GM23338 (cell line): ENCODE measurements at regions not wholly inside any gene's neighbourhood (a gene's known extent, or its start where the extent isn't known, plus 50 kb on each side); places are given as distances from the start of the nearest gene placed in this dataset.
A peak's percentile ranks its signal among the peaks of the same experiment; 100 is the strongest.

Experiments used
- ATAC-seq: fragments of 200-7000 bp; cut with Tn5 transposase; 3 replicates; pipeline ENCODE4 v1.9.1; 2020
- DNase-seq: peaks from one replicate; pipeline ENCODE4 v3.0.0-alpha.2; 2015; ENCODE audit warnings: low spot score
- H2AFZ ChIP-seq: fragments of 200-600 bp; sonication (generic); 2 replicates; pipeline ENCODE4 v1.8.0; 2016; ENCODE audit warnings: antibody characterized with exemption, mild to moderate bottlenecking, moderate library complexity
- H3F3A ChIP-seq: fragments of 200-600 bp; sonication (generic); replicated peaks from 2 replicates; pipeline ENCODE4 v1.8.0; 2017; ENCODE audit warnings: antibody characterized with exemption, mixed run types, low read depth
- H3K27ac ChIP-seq: fragments of 200-600 bp; sonication (generic); 2 replicates; pipeline ENCODE4 v1.6.1; 2016; ENCODE audit warnings: low read depth
- H3K27me3 ChIP-seq: fragments of 200-600 bp; sonication (generic); 2 replicates; pipeline ENCODE4 v1.8.0; 2016; ENCODE audit warnings: mild to moderate bottlenecking, mixed run types, moderate library complexity; ENCODE audit not compliant: insufficient read depth
- H3K36me3 ChIP-seq: fragments of 200-600 bp; sonication (generic); 2 replicates; pipeline ENCODE4 v1.8.0; 2016; ENCODE audit warnings: mild to moderate bottlenecking; ENCODE audit not compliant: insufficient read depth
- H3K4me1 ChIP-seq: fragments of 200-600 bp; sonication (generic); 2 replicates; pipeline ENCODE4 v1.8.0; 2016; ENCODE audit warnings: mild to moderate bottlenecking, moderate library complexity; ENCODE audit not compliant: insufficient read depth
- H3K4me2 ChIP-seq: fragments of 200-600 bp; sonication (generic); 2 replicates; pipeline ENCODE4 v1.7.1; 2017; ENCODE audit warnings: mixed run types
- H3K4me3 ChIP-seq: fragments of 200-600 bp; sonication (generic); 2 replicates; pipeline ENCODE4 v1.6.1; 2016; ENCODE audit warnings: mixed run types
- H3K79me2 ChIP-seq: fragments of 200-600 bp; sonication (generic); replicated peaks from 2 replicates; pipeline ENCODE4 v1.8.0; 2017; ENCODE audit warnings: mild to moderate bottlenecking; ENCODE audit not compliant: insufficient read depth
- H3K9me2 ChIP-seq: fragments of 200-600 bp; sonication (generic); 2 replicates; pipeline ENCODE4 v1.8.0; 2017; ENCODE audit not compliant: insufficient read depth
- H4K20me1 ChIP-seq: fragments of 200-600 bp; sonication (generic); replicated peaks from 2 replicates; pipeline ENCODE4 v1.8.0; 2017; ENCODE audit warnings: mild to moderate bottlenecking; ENCODE audit not compliant: insufficient read depth
- H3K27ac Mint-ChIP-seq: 2 replicates; pipeline ENCODE4 v1.8.0; 2020; ENCODE audit warnings: inconsistent platforms, mild to moderate bottlenecking, moderate library complexity, mixed read lengths
- H3K27me3 Mint-ChIP-seq: 3 replicates; pipeline ENCODE4 v1.8.0; 2022; ENCODE audit warnings: low read depth, mild to moderate bottlenecking, moderate library complexity, mixed read lengths, inconsistent platforms; ENCODE audit not compliant: insufficient read depth, poor library complexity
- H3K36me3 Mint-ChIP-seq: 3 replicates; pipeline ENCODE4 v1.8.0; 2021; ENCODE audit warnings: low read depth, mild to moderate bottlenecking, inconsistent platforms, moderate library complexity, mixed read lengths
- H3K4me1 Mint-ChIP-seq: 3 replicates; pipeline ENCODE4 v1.8.0; 2020; ENCODE audit warnings: mild to moderate bottlenecking, inconsistent platforms, mixed read lengths
- H3K4me3 Mint-ChIP-seq: 3 replicates; pipeline ENCODE4 v1.8.0; 2021; ENCODE audit warnings: moderate library complexity, mild to moderate bottlenecking, inconsistent platforms, mixed read lengths
- H3K9me3 Mint-ChIP-seq: 3 replicates; pipeline ENCODE4 v1.8.0; 2020; ENCODE audit warnings: moderate library complexity, mild to moderate bottlenecking, inconsistent platforms, mixed read lengths
- EZH2phosphoT487 ChIP-seq: fragments of 200-600 bp; sonication (generic); IDR thresholded peaks from one replicate; pipeline ENCODE4 v1.8.1; 2018; ENCODE audit warnings: antibody characterized with exemption; ENCODE audit not compliant: unreplicated experiment
- NANOG ChIP-seq: IDR thresholded peaks from 2 replicates; pipeline ENCODE4 v1.6.1; 2016; ENCODE audit warnings: antibody characterized with exemption, borderline replicate concordance
- POLR2AphosphoS5 ChIP-seq: IDR thresholded peaks from 2 replicates; pipeline ENCODE4 v1.6.1; 2016; ENCODE audit warnings: antibody characterized with exemption, low read depth
- TF ChIP-seq, protein P1 (sequence below), 2 experiments: fragments of 200-600 bp in 1 of 2; sonication (generic) in 1 of 2; conservative IDR thresholded peaks; 2 replicates each; pipeline versions ENCODE4 v1.5.1 to v1.6.1; 2016 to 2017; ENCODE audit warnings: antibody characterized with exemption in 2 of 2, low read depth in 2 of 2, mild to moderate bottlenecking in 2 of 2, moderate library complexity in 1 of 2
- TF ChIP-seq, protein P2 (sequence below): IDR thresholded peaks from one replicate; pipeline ENCODE4 v1.6.1; 2018; ENCODE audit warnings: antibody characterized with exemption; ENCODE audit not compliant: unreplicated experiment
- TF ChIP-seq, protein P3 (sequence below): IDR thresholded peaks from 2 replicates; pipeline ENCODE4 v1.6.1; 2016; ENCODE audit warnings: antibody characterized with exemption

DNA sequence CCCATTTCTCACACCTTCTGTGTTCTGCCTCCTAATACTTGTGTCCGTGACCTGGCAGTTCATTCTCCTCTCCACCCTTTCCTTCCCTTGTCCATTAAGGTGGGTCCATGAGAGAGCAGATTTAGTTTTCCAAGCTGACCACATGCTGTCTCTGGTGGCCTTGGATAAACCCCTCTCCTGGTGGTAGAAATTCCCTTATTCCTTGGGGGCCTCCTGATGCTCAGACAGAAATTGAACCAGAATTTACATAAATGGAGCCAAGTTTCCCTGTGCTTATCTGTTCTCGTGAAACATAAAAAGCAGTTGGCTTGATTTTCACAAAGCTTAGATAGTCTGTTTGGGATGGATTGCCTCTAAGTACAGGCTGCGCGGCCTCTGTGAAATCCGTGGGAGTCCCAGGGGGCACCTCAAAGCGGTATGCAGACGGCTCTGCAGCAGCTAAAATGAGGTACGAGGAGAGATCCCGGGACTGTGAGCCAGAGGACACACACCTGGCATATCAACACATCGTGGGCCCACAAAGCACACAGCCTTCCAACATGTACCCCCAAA is 101.0 kb upstream of the NMNAT3 start (continued):
- no peak for TF ChIP-seq EZH2phosphoT487
- TF ChIP-seq NANOG = no peak
- TF ChIP-seq, protein P1, sequence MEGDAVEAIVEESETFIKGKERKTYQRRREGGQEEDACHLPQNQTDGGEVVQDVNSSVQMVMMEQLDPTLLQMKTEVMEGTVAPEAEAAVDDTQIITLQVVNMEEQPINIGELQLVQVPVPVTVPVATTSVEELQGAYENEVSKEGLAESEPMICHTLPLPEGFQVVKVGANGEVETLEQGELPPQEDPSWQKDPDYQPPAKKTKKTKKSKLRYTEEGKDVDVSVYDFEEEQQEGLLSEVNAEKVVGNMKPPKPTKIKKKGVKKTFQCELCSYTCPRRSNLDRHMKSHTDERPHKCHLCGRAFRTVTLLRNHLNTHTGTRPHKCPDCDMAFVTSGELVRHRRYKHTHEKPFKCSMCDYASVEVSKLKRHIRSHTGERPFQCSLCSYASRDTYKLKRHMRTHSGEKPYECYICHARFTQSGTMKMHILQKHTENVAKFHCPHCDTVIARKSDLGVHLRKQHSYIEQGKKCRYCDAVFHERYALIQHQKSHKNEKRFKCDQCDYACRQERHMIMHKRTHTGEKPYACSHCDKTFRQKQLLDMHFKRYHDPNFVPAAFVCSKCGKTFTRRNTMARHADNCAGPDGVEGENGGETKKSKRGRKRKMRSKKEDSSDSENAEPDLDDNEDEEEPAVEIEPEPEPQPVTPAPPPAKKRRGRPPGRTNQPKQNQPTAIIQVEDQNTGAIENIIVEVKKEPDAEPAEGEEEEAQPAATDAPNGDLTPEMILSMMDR (conservative IDR thresholded peaks at IDR 0.05; ENCODE audit: low read depth in 2 of 2) = no peak

DNA sequence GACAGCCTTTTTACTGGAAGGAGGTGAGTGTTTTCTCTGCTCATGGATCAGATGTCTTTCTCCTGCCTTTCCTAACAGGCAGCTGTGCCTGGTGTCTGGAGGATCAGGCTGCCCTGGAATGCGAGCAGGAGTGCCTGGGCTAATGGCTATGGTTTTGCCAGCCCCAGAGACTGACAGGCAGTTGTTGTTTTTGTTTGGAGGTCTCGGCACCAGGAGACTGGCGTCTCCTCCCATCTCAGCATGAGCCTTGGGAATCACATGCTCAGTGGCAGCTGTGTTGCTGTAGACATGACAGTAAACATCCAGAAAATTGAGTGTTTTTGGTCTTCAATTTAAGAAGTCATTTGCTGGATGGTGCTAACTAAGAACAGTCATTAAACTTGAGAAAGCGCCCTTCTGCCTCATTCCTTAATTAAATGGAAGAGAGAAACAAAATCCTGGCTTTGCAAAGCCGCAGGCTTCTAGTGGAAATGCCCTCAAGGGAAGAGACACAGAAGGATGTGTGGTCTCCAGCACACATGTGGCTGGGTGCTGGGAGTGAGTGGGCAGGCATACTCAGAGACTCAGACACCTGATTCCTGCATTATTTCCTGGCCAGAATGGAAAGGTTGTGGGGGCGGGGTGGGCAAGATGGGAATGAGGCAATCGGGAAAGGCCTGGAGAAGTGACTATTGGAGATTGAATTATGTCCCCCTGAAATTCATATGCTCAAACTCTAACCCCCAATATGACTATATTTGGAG is 97.0 kb upstream of the NMNAT3 start:
- Mint-ChIP-seq H3K27me3 (no peaks in the 10 kb centered on the region), H3K4me3 (no peak overlapping the region), H3K9me3 (no peaks in the 10 kb centered on the region), H3K4me1 (peaks cover 16% of the 10 kb centered on the region), H3K27ac (no peak overlapping the region), H3K36me3 (no peaks in the 10 kb centered on the region)
- H3K79me2 ChIP-seq = no peaks in the 10 kb centered on the region
- DNase-seq (peak; percentile 50), ATAC-seq (peak; percentile 91)
- no peaks in the 10 kb centered on the region for H3K36me3 ChIP-seq
- H3K27ac ChIP-seq = no peak overlapping the region
- H2AFZ ChIP-seq = peak overlapping the region; percentile 86; the same call in 1 of the 2 replicates
- no peak overlapping the region for H3K4me3 ChIP-seq
- H3F3A ChIP-seq = no peaks in the 10 kb centered on the region
- TF ChIP-seq, protein P2, sequence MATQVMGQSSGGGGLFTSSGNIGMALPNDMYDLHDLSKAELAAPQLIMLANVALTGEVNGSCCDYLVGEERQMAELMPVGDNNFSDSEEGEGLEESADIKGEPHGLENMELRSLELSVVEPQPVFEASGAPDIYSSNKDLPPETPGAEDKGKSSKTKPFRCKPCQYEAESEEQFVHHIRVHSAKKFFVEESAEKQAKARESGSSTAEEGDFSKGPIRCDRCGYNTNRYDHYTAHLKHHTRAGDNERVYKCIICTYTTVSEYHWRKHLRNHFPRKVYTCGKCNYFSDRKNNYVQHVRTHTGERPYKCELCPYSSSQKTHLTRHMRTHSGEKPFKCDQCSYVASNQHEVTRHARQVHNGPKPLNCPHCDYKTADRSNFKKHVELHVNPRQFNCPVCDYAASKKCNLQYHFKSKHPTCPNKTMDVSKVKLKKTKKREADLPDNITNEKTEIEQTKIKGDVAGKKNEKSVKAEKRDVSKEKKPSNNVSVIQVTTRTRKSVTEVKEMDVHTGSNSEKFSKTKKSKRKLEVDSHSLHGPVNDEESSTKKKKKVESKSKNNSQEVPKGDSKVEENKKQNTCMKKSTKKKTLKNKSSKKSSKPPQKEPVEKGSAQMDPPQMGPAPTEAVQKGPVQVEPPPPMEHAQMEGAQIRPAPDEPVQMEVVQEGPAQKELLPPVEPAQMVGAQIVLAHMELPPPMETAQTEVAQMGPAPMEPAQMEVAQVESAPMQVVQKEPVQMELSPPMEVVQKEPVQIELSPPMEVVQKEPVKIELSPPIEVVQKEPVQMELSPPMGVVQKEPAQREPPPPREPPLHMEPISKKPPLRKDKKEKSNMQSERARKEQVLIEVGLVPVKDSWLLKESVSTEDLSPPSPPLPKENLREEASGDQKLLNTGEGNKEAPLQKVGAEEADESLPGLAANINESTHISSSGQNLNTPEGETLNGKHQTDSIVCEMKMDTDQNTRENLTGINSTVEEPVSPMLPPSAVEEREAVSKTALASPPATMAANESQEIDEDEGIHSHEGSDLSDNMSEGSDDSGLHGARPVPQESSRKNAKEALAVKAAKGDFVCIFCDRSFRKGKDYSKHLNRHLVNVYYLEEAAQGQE = no peak
- TF ChIP-seq EZH2phosphoT487 (no peak), POLR2AphosphoS5 (no peak)
- TF ChIP-seq, protein P3, sequence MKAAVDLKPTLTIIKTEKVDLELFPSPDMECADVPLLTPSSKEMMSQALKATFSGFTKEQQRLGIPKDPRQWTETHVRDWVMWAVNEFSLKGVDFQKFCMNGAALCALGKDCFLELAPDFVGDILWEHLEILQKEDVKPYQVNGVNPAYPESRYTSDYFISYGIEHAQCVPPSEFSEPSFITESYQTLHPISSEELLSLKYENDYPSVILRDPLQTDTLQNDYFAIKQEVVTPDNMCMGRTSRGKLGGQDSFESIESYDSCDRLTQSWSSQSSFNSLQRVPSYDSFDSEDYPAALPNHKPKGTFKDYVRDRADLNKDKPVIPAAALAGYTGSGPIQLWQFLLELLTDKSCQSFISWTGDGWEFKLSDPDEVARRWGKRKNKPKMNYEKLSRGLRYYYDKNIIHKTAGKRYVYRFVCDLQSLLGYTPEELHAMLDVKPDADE = no peak
- H3K9me2 ChIP-seq = no peaks in the 10 kb centered on the region
- H3K4me1 ChIP-seq = no peaks in the 10 kb centered on the region
- no peak overlapping the region for H3K4me2 ChIP-seq
- no peaks in the 10 kb centered on the region for H3K27me3 ChIP-seq
- no peaks in the 10 kb centered on the region for H4K20me1 ChIP-seq
